Stimulated activated CD8-positive, alpha-beta memory T cell treated with anti-CD3 and anti-CD28 coated beads, Interleukin-12 subunit alpha, Interleukin-12 subunit beta, amount 100 ng/mL, for 24 hours (primary cell): ENCODE measurements at regions not wholly inside any gene's neighbourhood (a gene's known extent, or its start where the extent isn't known, plus 50 kb on each side); places are given as distances from the start of the nearest gene placed in this dataset.
"Not testable (repeated sequence)": the region's sequence is repeated elsewhere in the genome, so short reads cannot be mapped to it uniquely, and the experiment has no call there.

Source experiments
- DNase-seq: peaks from one replicate; pipeline ENCODE4 v3.0.0-alpha.2; 2020; ENCODE audit errors: extremely low read depth

GRCh38 chr5:124620743-124621142, 125.7 kb downstream of the ZNF608 start:
- no peak for DNase-seq

- DNase-seq, result no peak
These were observed 127.3 kb downstream of the ZNF608 start for GRCh38 chr5:124619121-124619520.

- no peak for DNase-seq
These were observed 128.7 kb downstream of the ZNF608 start for GRCh38 chr5:124617787-124618186.

- DNase-seq, result no peak
These were observed 131.5 kb downstream of the ZNF608 start for GRCh38 chr5:124614836-124615385.

GRCh38 chr5:124614105-124614504, 132.3 kb downstream of the ZNF608 start:
- DNase-seq, result no peak

GRCh38 chr5:124613273-124613953, 133.0 kb downstream of the ZNF608 start:
- DNase-seq, result no peak

- DNase-seq, result no peak
These were observed 134.4 kb downstream of the ZNF608 start for GRCh38 chr5:124612023-124612422.

GRCh38 chr5:124611262-124611661, 135.2 kb downstream of the ZNF608 start:
- DNase-seq, result not testable (repeated sequence)

GRCh38 chr5:124609685-124610084, 136.8 kb downstream of the ZNF608 start:
- not testable (repeated sequence) for DNase-seq

GRCh38 chr5:124606543-124606942, 139.9 kb downstream of the ZNF608 start:
- DNase-seq, result no peak

GRCh38 chr5:124606093-124606492, 140.3 kb downstream of the ZNF608 start:
- DNase-seq, result no peak

GRCh38 chr5:124605541-124605940, 140.9 kb downstream of the ZNF608 start:
- DNase-seq, result no peak

GRCh38 chr5:124604419-124604818, 142.0 kb downstream of the ZNF608 start:
- no peak for DNase-seq

- no peak for DNase-seq
These were observed 143.4 kb downstream of the ZNF608 start for GRCh38 chr5:124602925-124603650.

GRCh38 chr5:124599028-124599973, 147.1 kb downstream of the ZNF608 start:
- no peak for DNase-seq

- DNase-seq, result no peak
These were observed 149.6 kb downstream of the ZNF608 start for GRCh38 chr5:124596595-124597421.

- no peak for DNase-seq
These were observed 152.5 kb downstream of the ZNF608 start for GRCh38 chr5:124593952-124594351.

- no peak for DNase-seq
These were observed 153.5 kb downstream of the ZNF608 start for GRCh38 chr5:124592891-124593290.

GRCh38 chr5:124591583-124591982, 154.9 kb downstream of the ZNF608 start:
- DNase-seq, result no peak

GRCh38 chr5:124590686-124591085, 155.8 kb downstream of the ZNF608 start:
- DNase-seq, result no peak

GRCh38 chr5:124587280-124587679, 159.2 kb downstream of the ZNF608 start:
- DNase-seq, result no peak
